Prostate gland (tissue), 2 donors: ENCODE measurements at regions not wholly inside any gene's neighbourhood (a gene's known extent, or its start where the extent isn't known, plus 50 kb on each side); places are given as distances from the start of the nearest gene placed in this dataset.

Experiments used
- CTCF ChIP-seq, 4 experiments: fragments of 200-600 bp in 2 of 4; fragments of 450-650 bp in 2 of 4; sonication (generic) in 2 of 4; IDR thresholded peaks; 1 replicate in 3 of 4; 2 replicates in 1 of 4; pipeline ENCODE4 v1.5.1; 2016 to 2019; ENCODE audit warnings: antibody characterized with exemption in 4 of 4, mild to moderate bottlenecking in 2 of 4, moderate library complexity in 2 of 4
- POLR2A ChIP-seq: fragments of 450-650 bp; IDR thresholded peaks from one replicate; pipeline ENCODE4 v1.6.1; 2016; ENCODE audit warnings: antibody characterized with exemption, mild to moderate bottlenecking
- POLR2AphosphoS5 ChIP-seq: sonication (generic); formaldehyde crosslinking; IDR thresholded peaks from one replicate; pipeline ENCODE4 v1.6.1; 2017; ENCODE audit warnings: antibody characterized with exemption

GRCh38 chr16:85274924-85275323 is 162.7 kb upstream of the CIBAR2 start:
- TF ChIP-seq CTCF (IDR thresholded peaks at IDR 0.05) (no peak), POLR2A (no peak), POLR2AphosphoS5 (no peak)
